ENCODE measurements at regions not wholly inside any gene's neighbourhood (a gene's known extent, or its start where the extent isn't known, plus 50 kb on each side); places are given as distances from the start of the nearest gene placed in this dataset.

DNA sequence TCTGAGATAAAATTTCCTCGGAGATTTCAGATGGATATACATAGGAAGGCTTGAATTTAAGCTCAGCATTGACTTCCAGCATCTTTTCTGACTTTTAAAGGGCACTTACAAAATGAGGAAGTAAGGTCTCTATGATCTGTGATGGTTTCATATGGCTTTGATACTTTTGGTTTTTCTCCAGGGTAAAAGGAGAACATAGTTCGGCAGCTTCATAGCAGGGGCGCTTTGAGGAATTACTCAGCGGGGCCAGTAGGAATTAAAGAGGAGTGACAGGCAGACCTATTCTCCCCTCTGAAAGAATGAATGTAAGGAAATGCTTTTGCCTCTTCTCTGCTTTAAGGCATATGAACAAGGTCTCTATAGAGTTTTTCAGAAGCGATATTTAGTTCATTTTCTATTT, 80.0 kb upstream of the PCDH15 start:
- H3K4me3 ChIP-seq, result no peak overlapping the region
- in situ Hi-C loops (cut with MboI; ENCODE audit: low pct_ligation_motif_present in 1 of 4, low pct_unique_long_range_greater_than_20kb in 1 of 4, low sequenced_read_pairs in 3 of 4), result no loop called here
- no peaks in the 10 kb centered on the region for H3K9me3 ChIP-seq
- TF ChIP-seq, protein P1, sequence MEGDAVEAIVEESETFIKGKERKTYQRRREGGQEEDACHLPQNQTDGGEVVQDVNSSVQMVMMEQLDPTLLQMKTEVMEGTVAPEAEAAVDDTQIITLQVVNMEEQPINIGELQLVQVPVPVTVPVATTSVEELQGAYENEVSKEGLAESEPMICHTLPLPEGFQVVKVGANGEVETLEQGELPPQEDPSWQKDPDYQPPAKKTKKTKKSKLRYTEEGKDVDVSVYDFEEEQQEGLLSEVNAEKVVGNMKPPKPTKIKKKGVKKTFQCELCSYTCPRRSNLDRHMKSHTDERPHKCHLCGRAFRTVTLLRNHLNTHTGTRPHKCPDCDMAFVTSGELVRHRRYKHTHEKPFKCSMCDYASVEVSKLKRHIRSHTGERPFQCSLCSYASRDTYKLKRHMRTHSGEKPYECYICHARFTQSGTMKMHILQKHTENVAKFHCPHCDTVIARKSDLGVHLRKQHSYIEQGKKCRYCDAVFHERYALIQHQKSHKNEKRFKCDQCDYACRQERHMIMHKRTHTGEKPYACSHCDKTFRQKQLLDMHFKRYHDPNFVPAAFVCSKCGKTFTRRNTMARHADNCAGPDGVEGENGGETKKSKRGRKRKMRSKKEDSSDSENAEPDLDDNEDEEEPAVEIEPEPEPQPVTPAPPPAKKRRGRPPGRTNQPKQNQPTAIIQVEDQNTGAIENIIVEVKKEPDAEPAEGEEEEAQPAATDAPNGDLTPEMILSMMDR (IDR thresholded peaks at IDR 0.05), result no peak
- TF ChIP-seq POLR2A (IDR thresholded peaks at IDR 0.05), result no peak
- TF ChIP-seq EP300 (IDR thresholded peaks at IDR 0.05; ENCODE audit: low read depth), result no peak
- TF ChIP-seq POLR2AphosphoS5 (IDR thresholded peaks at IDR 0.05), result no peak
- intact Hi-C loops (cut with DNase I; ENCODE audit: low total_unique reads), result no loop called here
- H3K27ac ChIP-seq, result no peak overlapping the region
- WGBS, 2 donors (ENCODE audit: low coverage in 1 of 2), result 74 to 82% methylated on average over 5 of the region's 5 CpGs
- no peaks in the 10 kb centered on the region for H3K36me3 ChIP-seq
- DNase-seq, result no peak
- no peaks in the 10 kb centered on the region for H3K27me3 ChIP-seq
- H3K4me1 ChIP-seq, result no peaks in the 10 kb centered on the region

DNA sequence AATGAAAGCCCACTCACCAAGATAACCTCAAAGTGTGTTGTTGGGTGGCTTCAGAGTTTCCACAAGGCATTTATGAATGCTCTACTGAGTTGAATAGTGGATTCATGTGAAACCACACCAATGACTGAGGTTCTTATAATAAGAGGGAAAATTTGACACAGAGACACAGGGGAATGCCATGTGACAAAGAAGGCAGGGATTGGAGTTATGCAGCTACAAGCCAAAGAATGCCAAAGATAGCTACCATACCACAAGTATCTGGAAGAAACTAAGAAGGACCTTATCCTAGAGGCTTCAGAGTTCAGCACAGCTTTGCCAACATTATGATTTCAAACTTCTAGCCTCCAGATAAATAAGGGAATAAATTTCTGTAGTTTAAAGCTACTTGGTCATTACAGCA, 68.0 kb upstream of the PCDH15 start:
- Histone ChIP-seq H3K27ac (no peak overlapping the region), H3K36me3 (no peaks in the 10 kb centered on the region), H3K4me1 (no peaks in the 10 kb centered on the region), H3K27me3 (no peaks in the 10 kb centered on the region), H3K4me3 (no peak overlapping the region), H3K9me3 (no peaks in the 10 kb centered on the region)
- intact Hi-C loops (cut with DNase I; ENCODE audit: low total_unique reads) (no loop called here), in situ Hi-C loops (cut with MboI; ENCODE audit: low pct_ligation_motif_present in 1 of 4, low pct_unique_long_range_greater_than_20kb in 1 of 4, low sequenced_read_pairs in 3 of 4) (no loop called here)
- no peak for DNase-seq
- TF ChIP-seq EP300 (IDR thresholded peaks at IDR 0.05; ENCODE audit: low read depth), result no peak
- TF ChIP-seq, protein P1 (IDR thresholded peaks at IDR 0.05), result no peak
- TF ChIP-seq POLR2A (IDR thresholded peaks at IDR 0.05), result no peak
- TF ChIP-seq POLR2AphosphoS5 (IDR thresholded peaks at IDR 0.05), result no peak

DNA sequence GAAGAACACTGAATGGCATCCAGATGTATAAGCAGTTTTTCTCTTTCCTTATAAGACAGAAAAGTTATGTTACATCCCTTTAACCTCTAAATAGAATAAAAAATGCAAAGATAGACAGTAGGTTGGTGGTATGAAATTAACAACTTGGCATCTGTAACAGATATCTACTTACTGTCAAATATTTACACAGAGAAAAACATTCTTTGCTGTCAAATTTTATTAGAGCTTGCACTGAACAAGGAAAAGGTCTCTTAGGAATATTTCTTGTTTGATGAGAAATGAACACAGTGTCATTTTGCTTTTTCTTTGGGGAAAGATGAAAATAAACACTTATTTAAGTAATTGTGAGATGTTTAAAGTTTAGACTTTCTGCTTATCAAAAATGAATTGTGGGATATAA, 65.6 kb upstream of the PCDH15 start:
- Histone ChIP-seq H3K27ac (no peak overlapping the region), H3K27me3 (no peaks in the 10 kb centered on the region), H3K9me3 (no peaks in the 10 kb centered on the region), H3K36me3 (no peaks in the 10 kb centered on the region), H3K4me1 (no peaks in the 10 kb centered on the region), H3K4me3 (no peak overlapping the region)
- intact Hi-C loops (cut with DNase I; ENCODE audit: low total_unique reads), result no loop called here
- DNase-seq, result no peak
- no peak for TF ChIP-seq POLR2AphosphoS5 (IDR thresholded peaks at IDR 0.05)
- TF ChIP-seq, protein P1 (IDR thresholded peaks at IDR 0.05), result no peak
- no peak for TF ChIP-seq EP300 (IDR thresholded peaks at IDR 0.05; ENCODE audit: low read depth)
- no peak for TF ChIP-seq POLR2A (IDR thresholded peaks at IDR 0.05)
- in situ Hi-C loops (cut with MboI; ENCODE audit: low pct_ligation_motif_present in 1 of 4, low pct_unique_long_range_greater_than_20kb in 1 of 4, low sequenced_read_pairs in 3 of 4), result no loop called here

DNA sequence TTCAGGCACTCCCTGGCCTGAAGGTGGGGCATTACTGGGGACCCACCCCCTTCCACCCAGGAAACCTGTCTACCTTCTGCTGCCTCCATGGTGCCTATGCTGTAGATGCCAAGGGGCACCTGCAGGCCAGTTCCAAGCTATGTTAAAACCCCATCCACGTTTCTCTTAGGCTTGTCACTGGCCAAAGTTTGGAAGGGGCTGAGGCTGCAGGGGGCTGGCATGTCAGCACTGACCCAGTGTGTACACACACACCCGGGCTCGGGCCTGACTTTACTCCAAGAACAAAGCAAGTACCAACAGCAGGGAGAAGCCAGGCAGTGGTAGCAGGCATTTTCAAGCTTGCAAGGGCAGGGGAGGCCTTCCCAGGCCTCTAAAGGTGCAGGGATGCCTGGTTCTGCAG, 53.8 kb upstream of the PCDH15 start:
- intact Hi-C loops (cut with DNase I; ENCODE audit: low total_unique reads) (no loop called here), in situ Hi-C loops (cut with MboI; ENCODE audit: low pct_ligation_motif_present in 1 of 4, low pct_unique_long_range_greater_than_20kb in 1 of 4, low sequenced_read_pairs in 3 of 4) (no loop called here)
- H3K4me1 ChIP-seq, result no peaks in the 10 kb centered on the region
- TF ChIP-seq, protein P1 (IDR thresholded peaks at IDR 0.05), result no peak
- TF ChIP-seq POLR2A (IDR thresholded peaks at IDR 0.05) (no peak), EP300 (IDR thresholded peaks at IDR 0.05; ENCODE audit: low read depth) (no peak), POLR2AphosphoS5 (IDR thresholded peaks at IDR 0.05) (no peak)
- no peak overlapping the region for H3K4me3 ChIP-seq
- no peaks in the 10 kb centered on the region for H3K27me3 ChIP-seq
- no peaks in the 10 kb centered on the region for H3K9me3 ChIP-seq
- WGBS, 2 donors (ENCODE audit: low coverage in 1 of 2), result 79% methylated on average over 3 of the region's 3 CpGs; no CpG with 5 or more reads in 1 of the 2 donors
- H3K27ac ChIP-seq, result no peak overlapping the region
- no peak for DNase-seq
- H3K36me3 ChIP-seq, result no peaks in the 10 kb centered on the region
